ENCODE measurements at regions not wholly inside any gene's neighbourhood (a gene's known extent, or its start where the extent isn't known, plus 50 kb on each side); places are given as distances from the start of the nearest gene placed in this dataset.

DNA sequence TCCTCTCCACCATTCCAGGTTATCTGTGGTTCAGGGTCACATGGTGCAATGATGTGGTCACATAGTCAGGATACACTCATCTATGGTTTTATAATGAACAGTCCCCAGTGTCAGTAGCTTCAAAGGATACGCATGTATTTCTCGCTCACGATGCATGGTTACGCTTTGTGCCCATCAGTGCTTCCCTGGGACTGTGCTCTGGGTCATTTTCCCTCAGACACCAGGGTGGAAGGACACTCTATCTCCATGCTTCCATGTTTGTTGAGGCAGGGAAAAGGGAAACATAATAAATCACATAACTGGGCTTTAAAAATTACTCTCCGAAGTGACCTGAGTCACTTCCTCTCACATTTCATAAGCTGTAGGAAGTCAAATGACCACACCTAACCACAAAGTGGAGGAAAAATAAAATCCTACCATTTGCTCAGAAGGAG lies 394.8 kb upstream of the NOX3 start:
- no peaks in the 10 kb centered on the region for H3K36me3 ChIP-seq (ENCODE audit: control insufficient read depth in 1 of 2, insufficient read depth in 2 of 2, low read length in 2 of 2)
- H3K4me3 ChIP-seq (ENCODE audit: low read depth in 1 of 2, low read length in 2 of 2): no peak overlapping the region
- no peak overlapping the region for H3K9ac ChIP-seq (ENCODE audit: low read depth in 1 of 2, low read length in 2 of 2)
- no peaks in the 10 kb centered on the region for H3K9me3 ChIP-seq (ENCODE audit: control insufficient read depth in 1 of 2, low read length in 2 of 2)
- no peaks in the 10 kb centered on the region for H3K4me1 ChIP-seq (ENCODE audit: control insufficient read depth in 1 of 2, insufficient read depth in 2 of 2, low read length in 2 of 2)
- no peaks in the 10 kb centered on the region for H3K27me3 ChIP-seq (ENCODE audit: control insufficient read depth in 1 of 2, insufficient read depth in 2 of 2, low read length in 2 of 2)
- H3K27ac ChIP-seq (ENCODE audit: low read depth, low read length): no peak overlapping the region

- no peaks in the 10 kb centered on the region for H3K9me3 ChIP-seq (ENCODE audit: control insufficient read depth in 1 of 2, low read length in 2 of 2)
- no peak overlapping the region for H3K4me3 ChIP-seq (ENCODE audit: low read depth in 1 of 2, low read length in 2 of 2)
- no peaks in the 10 kb centered on the region for H3K27me3 ChIP-seq (ENCODE audit: control insufficient read depth in 1 of 2, insufficient read depth in 2 of 2, low read length in 2 of 2)
- H3K9ac ChIP-seq (ENCODE audit: low read depth in 1 of 2, low read length in 2 of 2): no peak overlapping the region
- H3K4me1 ChIP-seq (ENCODE audit: control insufficient read depth in 1 of 2, insufficient read depth in 2 of 2, low read length in 2 of 2): no peaks in the 10 kb centered on the region
- no peak overlapping the region for H3K27ac ChIP-seq (ENCODE audit: low read depth, low read length)
- no peaks in the 10 kb centered on the region for H3K36me3 ChIP-seq (ENCODE audit: control insufficient read depth in 1 of 2, insufficient read depth in 2 of 2, low read length in 2 of 2)
These were observed 392.1 kb upstream of the NOX3 start for GRCh38 chr6:155847711-155848110.

DNA sequence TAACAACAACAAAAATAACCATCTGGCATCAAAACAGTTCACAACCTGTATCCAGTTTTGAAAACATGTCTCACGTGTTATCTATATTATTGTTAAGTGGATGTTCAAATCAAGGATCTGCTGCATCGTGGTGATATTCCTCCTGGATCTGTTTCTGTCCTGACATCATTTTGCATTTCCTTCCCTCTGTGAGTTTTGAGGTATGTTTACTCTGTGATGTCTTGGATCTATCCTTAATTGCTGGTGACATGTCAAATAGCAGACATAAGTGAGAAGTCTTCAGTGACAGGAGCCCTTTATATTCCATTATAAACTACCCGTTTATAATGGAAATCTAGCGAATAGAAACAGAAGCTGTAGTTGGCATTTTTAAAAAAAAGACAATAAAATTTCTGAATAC lies 381.8 kb upstream of the NOX3 start:
- H3K9me3 ChIP-seq (ENCODE audit: control insufficient read depth in 1 of 2, low read length in 2 of 2): no peaks in the 10 kb centered on the region

DNA sequence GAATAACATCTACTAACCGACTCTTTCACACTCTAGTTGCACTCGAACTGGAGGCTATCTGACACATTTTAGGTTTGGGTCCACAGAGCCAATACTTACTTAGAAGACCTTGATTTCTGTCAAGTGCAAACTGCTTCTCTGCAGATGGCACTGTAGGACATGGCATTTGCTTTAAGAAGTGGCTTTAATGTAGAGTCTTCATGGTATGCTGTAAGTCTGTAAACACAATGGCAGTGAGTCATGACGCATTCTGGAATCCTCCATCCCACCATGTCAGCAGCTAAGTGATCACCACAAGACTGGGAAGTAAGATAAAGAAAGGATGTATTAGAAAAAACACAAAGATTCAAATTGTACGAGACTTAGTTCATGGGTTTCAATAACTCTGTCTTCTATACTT lies 377.0 kb upstream of the NOX3 start:
- no peak overlapping the region for H3K4me3 ChIP-seq (ENCODE audit: low read depth in 1 of 2, low read length in 2 of 2)
- H3K9ac ChIP-seq (ENCODE audit: low read depth in 1 of 2, low read length in 2 of 2): no peak overlapping the region
- H3K4me1 ChIP-seq (ENCODE audit: control insufficient read depth in 1 of 2, insufficient read depth in 2 of 2, low read length in 2 of 2): no peaks in the 10 kb centered on the region
- no peaks in the 10 kb centered on the region for H3K9me3 ChIP-seq (ENCODE audit: control insufficient read depth in 1 of 2, low read length in 2 of 2)
- H3K27ac ChIP-seq (ENCODE audit: low read depth, low read length): no peak overlapping the region
- no peaks in the 10 kb centered on the region for H3K36me3 ChIP-seq (ENCODE audit: control insufficient read depth in 1 of 2, insufficient read depth in 2 of 2, low read length in 2 of 2)
- no peaks in the 10 kb centered on the region for H3K27me3 ChIP-seq (ENCODE audit: control insufficient read depth in 1 of 2, insufficient read depth in 2 of 2, low read length in 2 of 2)

More for the DNA sequence above, 381.8 kb upstream of the NOX3 start:
- Histone ChIP-seq H3K36me3 (ENCODE audit: control insufficient read depth in 1 of 2, insufficient read depth in 2 of 2, low read length in 2 of 2) (no peaks in the 10 kb centered on the region), H3K4me3 (ENCODE audit: low read depth in 1 of 2, low read length in 2 of 2) (no peak overlapping the region), H3K9ac (ENCODE audit: low read depth in 1 of 2, low read length in 2 of 2) (no peak overlapping the region), H3K27ac (ENCODE audit: low read depth, low read length) (no peak overlapping the region), H3K4me1 (ENCODE audit: control insufficient read depth in 1 of 2, insufficient read depth in 2 of 2, low read length in 2 of 2) (no peaks in the 10 kb centered on the region), H3K27me3 (ENCODE audit: control insufficient read depth in 1 of 2, insufficient read depth in 2 of 2, low read length in 2 of 2) (no peaks in the 10 kb centered on the region)

- Histone ChIP-seq H3K36me3 (ENCODE audit: control insufficient read depth in 1 of 2, insufficient read depth in 2 of 2, low read length in 2 of 2) (no peaks in the 10 kb centered on the region), H3K9me3 (ENCODE audit: control insufficient read depth in 1 of 2, low read length in 2 of 2) (no peaks in the 10 kb centered on the region), H3K4me3 (ENCODE audit: low read depth in 1 of 2, low read length in 2 of 2) (no peak overlapping the region), H3K4me1 (ENCODE audit: control insufficient read depth in 1 of 2, insufficient read depth in 2 of 2, low read length in 2 of 2) (no peaks in the 10 kb centered on the region), H3K27ac (ENCODE audit: low read depth, low read length) (no peak overlapping the region), H3K27me3 (ENCODE audit: control insufficient read depth in 1 of 2, insufficient read depth in 2 of 2, low read length in 2 of 2) (no peaks in the 10 kb centered on the region), H3K9ac (ENCODE audit: low read depth in 1 of 2, low read length in 2 of 2) (no peak overlapping the region)
These were observed 374.9 kb upstream of the NOX3 start for GRCh38 chr6:155830531-155830930.

- H3K4me1 ChIP-seq (ENCODE audit: control insufficient read depth in 1 of 2, insufficient read depth in 2 of 2, low read length in 2 of 2): no peaks in the 10 kb centered on the region
- no peak overlapping the region for H3K4me3 ChIP-seq (ENCODE audit: low read depth in 1 of 2, low read length in 2 of 2)
- no peaks in the 10 kb centered on the region for H3K36me3 ChIP-seq (ENCODE audit: control insufficient read depth in 1 of 2, insufficient read depth in 2 of 2, low read length in 2 of 2)
- no peak overlapping the region for H3K9ac ChIP-seq (ENCODE audit: low read depth in 1 of 2, low read length in 2 of 2)
- no peak overlapping the region for H3K27ac ChIP-seq (ENCODE audit: low read depth, low read length)
- H3K27me3 ChIP-seq (ENCODE audit: control insufficient read depth in 1 of 2, insufficient read depth in 2 of 2, low read length in 2 of 2): no peaks in the 10 kb centered on the region
- H3K9me3 ChIP-seq (ENCODE audit: control insufficient read depth in 1 of 2, low read length in 2 of 2): no peaks in the 10 kb centered on the region
These were observed 374.0 kb upstream of the NOX3 start for GRCh38 chr6:155829646-155830045.

DNA sequence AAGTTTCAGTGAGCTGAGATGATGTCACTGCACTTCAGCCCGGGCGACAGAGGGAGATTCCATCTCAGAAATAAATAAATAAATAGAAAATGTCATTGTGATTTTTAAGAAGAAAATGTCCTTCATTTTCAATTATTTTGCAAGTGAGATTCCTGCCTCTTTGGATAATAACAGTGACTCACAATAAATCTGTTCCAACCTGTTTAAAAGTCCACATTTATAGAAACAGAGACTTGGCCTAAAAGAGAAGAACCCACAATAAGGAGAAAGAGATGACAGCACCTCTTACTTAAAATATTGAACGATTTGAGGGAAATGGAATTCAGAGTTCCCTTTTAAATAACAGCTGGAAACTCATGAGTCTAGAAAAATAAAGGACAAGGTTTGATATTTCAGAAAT lies 373.4 kb upstream of the NOX3 start:
- no peaks in the 10 kb centered on the region for H3K4me1 ChIP-seq (ENCODE audit: control insufficient read depth in 1 of 2, insufficient read depth in 2 of 2, low read length in 2 of 2)
- no peaks in the 10 kb centered on the region for H3K27me3 ChIP-seq (ENCODE audit: control insufficient read depth in 1 of 2, insufficient read depth in 2 of 2, low read length in 2 of 2)
- no peak overlapping the region for H3K9ac ChIP-seq (ENCODE audit: low read depth in 1 of 2, low read length in 2 of 2)
- no peaks in the 10 kb centered on the region for H3K36me3 ChIP-seq (ENCODE audit: control insufficient read depth in 1 of 2, insufficient read depth in 2 of 2, low read length in 2 of 2)
- H3K9me3 ChIP-seq (ENCODE audit: control insufficient read depth in 1 of 2, low read length in 2 of 2): no peaks in the 10 kb centered on the region
- H3K27ac ChIP-seq (ENCODE audit: low read depth, low read length): no peak overlapping the region
- no peak overlapping the region for H3K4me3 ChIP-seq (ENCODE audit: low read depth in 1 of 2, low read length in 2 of 2)

- Histone ChIP-seq H3K27ac (ENCODE audit: low read depth, low read length) (no peak overlapping the region), H3K36me3 (ENCODE audit: control insufficient read depth in 1 of 2, insufficient read depth in 2 of 2, low read length in 2 of 2) (no peaks in the 10 kb centered on the region), H3K9ac (ENCODE audit: low read depth in 1 of 2, low read length in 2 of 2) (no peak overlapping the region), H3K9me3 (ENCODE audit: control insufficient read depth in 1 of 2, low read length in 2 of 2) (no peaks in the 10 kb centered on the region), H3K4me1 (ENCODE audit: control insufficient read depth in 1 of 2, insufficient read depth in 2 of 2, low read length in 2 of 2) (no peaks in the 10 kb centered on the region), H3K4me3 (ENCODE audit: low read depth in 1 of 2, low read length in 2 of 2) (no peak overlapping the region), H3K27me3 (ENCODE audit: control insufficient read depth in 1 of 2, insufficient read depth in 2 of 2, low read length in 2 of 2) (no peaks in the 10 kb centered on the region)
These were observed 363.1 kb upstream of the NOX3 start for GRCh38 chr6:155818698-155819097.

GRCh38 chr6:155813548-155813947 lies 357.9 kb upstream of the NOX3 start:
- H3K4me3 ChIP-seq (ENCODE audit: low read depth in 1 of 2, low read length in 2 of 2): no peak overlapping the region
- no peaks in the 10 kb centered on the region for H3K4me1 ChIP-seq (ENCODE audit: control insufficient read depth in 1 of 2, insufficient read depth in 2 of 2, low read length in 2 of 2)

GRCh38 chr6:155807243-155807642 lies 351.6 kb upstream of the NOX3 start:
- Histone ChIP-seq H3K27me3 (ENCODE audit: control insufficient read depth in 1 of 2, insufficient read depth in 2 of 2, low read length in 2 of 2) (no peaks in the 10 kb centered on the region), H3K4me3 (ENCODE audit: low read depth in 1 of 2, low read length in 2 of 2) (no peak overlapping the region), H3K4me1 (ENCODE audit: control insufficient read depth in 1 of 2, insufficient read depth in 2 of 2, low read length in 2 of 2) (no peaks in the 10 kb centered on the region), H3K9ac (ENCODE audit: low read depth in 1 of 2, low read length in 2 of 2) (no peak overlapping the region), H3K9me3 (ENCODE audit: control insufficient read depth in 1 of 2, low read length in 2 of 2) (no peaks in the 10 kb centered on the region), H3K36me3 (ENCODE audit: control insufficient read depth in 1 of 2, insufficient read depth in 2 of 2, low read length in 2 of 2) (no peaks in the 10 kb centered on the region), H3K27ac (ENCODE audit: low read depth, low read length) (no peak overlapping the region)

More at GRCh38 chr6:155813548-155813947, 357.9 kb upstream of the NOX3 start:
- Histone ChIP-seq H3K36me3 (ENCODE audit: control insufficient read depth in 1 of 2, insufficient read depth in 2 of 2, low read length in 2 of 2) (no peaks in the 10 kb centered on the region), H3K27ac (ENCODE audit: low read depth, low read length) (no peak overlapping the region), H3K9ac (ENCODE audit: low read depth in 1 of 2, low read length in 2 of 2) (no peak overlapping the region), H3K9me3 (ENCODE audit: control insufficient read depth in 1 of 2, low read length in 2 of 2) (no peaks in the 10 kb centered on the region), H3K27me3 (ENCODE audit: control insufficient read depth in 1 of 2, insufficient read depth in 2 of 2, low read length in 2 of 2) (no peaks in the 10 kb centered on the region)

- no peaks in the 10 kb centered on the region for H3K27me3 ChIP-seq (ENCODE audit: control insufficient read depth in 1 of 2, insufficient read depth in 2 of 2, low read length in 2 of 2)
- H3K9me3 ChIP-seq (ENCODE audit: control insufficient read depth in 1 of 2, low read length in 2 of 2): no peaks in the 10 kb centered on the region
- H3K36me3 ChIP-seq (ENCODE audit: control insufficient read depth in 1 of 2, insufficient read depth in 2 of 2, low read length in 2 of 2): no peaks in the 10 kb centered on the region
- no peak overlapping the region for H3K9ac ChIP-seq (ENCODE audit: low read depth in 1 of 2, low read length in 2 of 2)
- H3K27ac ChIP-seq (ENCODE audit: low read depth, low read length): no peak overlapping the region
- H3K4me3 ChIP-seq (ENCODE audit: low read depth in 1 of 2, low read length in 2 of 2): no peak overlapping the region
- H3K4me1 ChIP-seq (ENCODE audit: control insufficient read depth in 1 of 2, insufficient read depth in 2 of 2, low read length in 2 of 2): no peaks in the 10 kb centered on the region
These were observed 345.4 kb upstream of the NOX3 start for GRCh38 chr6:155801046-155801445.

Data from duodenal mucosa (tissue), 2 donors.